HUES64 (cell line): ENCODE measurements at regions not wholly inside any gene's neighbourhood (a gene's known extent, or its start where the extent isn't known, plus 50 kb on each side); places are given as distances from the start of the nearest gene placed in this dataset.

Experiments used
- H3K27ac ChIP-seq: 2 replicates; pipeline ENCODE4 v1.7.0; 2013; ENCODE audit warnings: low read depth, low read length, inconsistent platforms
- H3K27me3 ChIP-seq: 2 replicates; pipeline ENCODE4 v1.6.1; 2013; ENCODE audit warnings: mild to moderate bottlenecking, low read length; ENCODE audit not compliant: insufficient read depth
- H3K36me3 ChIP-seq: 2 replicates; pipeline ENCODE4 v1.6.1; 2013; ENCODE audit warnings: mild to moderate bottlenecking, low read length; ENCODE audit not compliant: insufficient read depth
- H3K4me1 ChIP-seq: 2 replicates; pipeline ENCODE4 v1.6.1; 2013; ENCODE audit warnings: mild to moderate bottlenecking, low read length, moderate library complexity; ENCODE audit not compliant: insufficient read depth
- H3K4me3 ChIP-seq: 2 replicates; pipeline ENCODE4 v1.5.1; 2013; ENCODE audit warnings: mild to moderate bottlenecking, low read length, moderate library complexity
- H3K9ac ChIP-seq: 2 replicates; pipeline ENCODE4 v1.6.1; 2013; ENCODE audit warnings: mild to moderate bottlenecking, low read depth, low read length
- H3K9me3 ChIP-seq: 2 replicates; pipeline ENCODE4 v1.6.1; 2013; ENCODE audit warnings: low read depth, low read length; ENCODE audit not compliant: insufficient read depth
- WGBS: fragments of 150-250, 120-280 bp; methylation state at CpG from one replicate; pipeline ENCODE4 v1.1.7; 2013; ENCODE audit warnings: missing lambda C conversion rate; 5-methylcytosine and 5-hydroxymethylcytosine counted together

DNA sequence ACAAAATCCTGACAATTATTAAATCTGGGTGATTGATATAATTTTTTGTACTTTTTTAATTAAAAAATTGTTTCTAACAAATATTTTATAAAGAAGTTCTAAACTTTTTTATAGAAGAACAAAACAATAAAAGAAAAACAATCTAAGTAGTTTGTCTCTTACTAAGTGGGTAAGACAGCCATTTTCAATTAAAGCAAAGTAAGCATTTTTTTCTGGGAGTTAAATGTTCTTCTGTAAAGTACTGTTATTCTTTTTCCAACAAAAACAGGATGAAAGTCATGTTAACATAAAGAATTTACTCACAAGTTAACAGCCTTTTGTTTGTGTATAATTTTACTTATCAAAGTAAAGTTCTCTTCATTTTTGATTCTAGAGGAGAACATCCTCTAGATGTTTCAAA is 1029.9 kb downstream of the JRKL start:
- H3K36me3 ChIP-seq = no peaks in the 10 kb centered on the region
- no peaks in the 10 kb centered on the region for H3K4me1 ChIP-seq
- no peak overlapping the region for H3K4me3 ChIP-seq
- no peaks in the 10 kb centered on the region for H3K27me3 ChIP-seq
- H3K27ac ChIP-seq = no peak overlapping the region
- H3K9ac ChIP-seq = no peak overlapping the region
- no peaks in the 10 kb centered on the region for H3K9me3 ChIP-seq

- Histone ChIP-seq H3K4me3 (no peak overlapping the region), H3K9ac (no peak overlapping the region), H3K36me3 (no peaks in the 10 kb centered on the region), H3K9me3 (no peaks in the 10 kb centered on the region), H3K27ac (no peak overlapping the region), H3K4me1 (no peaks in the 10 kb centered on the region), H3K27me3 (no peaks in the 10 kb centered on the region)
- 91% methylated on average over 2 of the region's 2 CpGs for WGBS
Measured at GRCh38 chr11:97428247-97428790, 1038.5 kb downstream of the JRKL start.

GRCh38 chr11:97430877-97431276 is 1041.1 kb downstream of the JRKL start:
- no peaks in the 10 kb centered on the region for H3K36me3 ChIP-seq
- H3K9ac ChIP-seq = no peak overlapping the region
- 88% methylated on average over 3 of the region's 3 CpGs for WGBS
- no peak overlapping the region for H3K4me3 ChIP-seq
- no peaks in the 10 kb centered on the region for H3K9me3 ChIP-seq
- H3K4me1 ChIP-seq = no peaks in the 10 kb centered on the region
- H3K27me3 ChIP-seq = no peaks in the 10 kb centered on the region
- H3K27ac ChIP-seq = no peak overlapping the region

DNA sequence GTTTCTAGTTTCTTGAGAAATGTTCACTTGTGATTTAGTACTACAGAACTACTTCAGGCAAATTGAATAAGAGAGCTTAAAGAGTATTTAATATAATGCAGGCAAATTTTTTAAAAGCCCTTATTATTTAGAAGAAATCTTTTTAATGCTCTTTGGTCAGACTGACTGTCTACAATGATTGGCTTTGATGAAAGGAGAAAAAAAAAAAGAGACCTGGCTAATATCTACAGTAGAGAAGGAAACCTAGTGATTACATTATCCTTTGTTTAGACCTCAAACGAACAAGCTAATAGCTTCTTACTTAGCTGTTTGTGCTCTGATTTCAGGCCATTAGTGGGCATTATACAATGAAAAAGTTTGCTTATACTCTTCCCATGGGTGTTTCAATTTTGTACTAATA is 1043.1 kb downstream of the JRKL start:
- Histone ChIP-seq H3K36me3 (no peaks in the 10 kb centered on the region), H3K9ac (no peak overlapping the region), H3K27me3 (no peaks in the 10 kb centered on the region), H3K9me3 (no peaks in the 10 kb centered on the region), H3K4me3 (no peak overlapping the region), H3K27ac (no peak overlapping the region), H3K4me1 (no peaks in the 10 kb centered on the region)
- 86% methylated on average over 1 of the region's 1 CpG for WGBS

GRCh38 chr11:97445561-97445960 is 1055.7 kb downstream of the JRKL start:
- no peaks in the 10 kb centered on the region for H3K27me3 ChIP-seq
- WGBS = 51% methylated on average over 2 of the region's 2 CpGs
- H3K9me3 ChIP-seq = no peaks in the 10 kb centered on the region
- H3K4me3 ChIP-seq = no peak overlapping the region
- H3K36me3 ChIP-seq = no peaks in the 10 kb centered on the region
- H3K4me1 ChIP-seq = no peaks in the 10 kb centered on the region
- H3K9ac ChIP-seq = no peak overlapping the region
- no peak overlapping the region for H3K27ac ChIP-seq

DNA sequence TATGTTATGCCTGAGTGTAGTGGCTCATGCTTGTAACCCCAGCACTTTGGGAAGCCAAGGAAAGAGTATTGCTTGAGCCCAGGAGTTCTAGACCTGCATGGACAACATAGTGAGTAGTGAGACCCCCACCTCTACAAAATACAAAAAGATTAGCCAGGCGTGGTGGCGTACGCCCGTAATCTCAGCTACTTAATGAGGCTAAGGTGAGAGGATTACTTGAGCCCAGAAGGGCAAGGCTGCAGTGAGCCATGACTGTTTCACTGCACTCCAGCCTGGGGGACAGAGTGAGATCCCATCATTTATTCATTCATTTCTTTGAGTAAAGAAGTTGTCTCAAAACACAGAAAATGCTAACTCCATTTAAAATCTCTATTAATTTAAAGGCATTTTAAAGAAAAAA is 1061.6 kb downstream of the JRKL start:
- no peak overlapping the region for H3K4me3 ChIP-seq
- H3K9me3 ChIP-seq = no peaks in the 10 kb centered on the region
- no peaks in the 10 kb centered on the region for H3K4me1 ChIP-seq
- no peaks in the 10 kb centered on the region for H3K36me3 ChIP-seq
- 92% methylated on average over 4 of the region's 4 CpGs for WGBS
- no peak overlapping the region for H3K27ac ChIP-seq
- H3K9ac ChIP-seq = no peak overlapping the region
- H3K27me3 ChIP-seq = no peaks in the 10 kb centered on the region

- Histone ChIP-seq H3K36me3 (no peaks in the 10 kb centered on the region), H3K4me1 (no peaks in the 10 kb centered on the region), H3K4me3 (no peak overlapping the region), H3K27me3 (no peaks in the 10 kb centered on the region), H3K9ac (no peak overlapping the region), H3K27ac (no peak overlapping the region), H3K9me3 (no peaks in the 10 kb centered on the region)
- 77% methylated on average over 1 of the region's 1 CpG for WGBS
Measured at GRCh38 chr11:97454988-97455387, 1065.2 kb downstream of the JRKL start.

DNA sequence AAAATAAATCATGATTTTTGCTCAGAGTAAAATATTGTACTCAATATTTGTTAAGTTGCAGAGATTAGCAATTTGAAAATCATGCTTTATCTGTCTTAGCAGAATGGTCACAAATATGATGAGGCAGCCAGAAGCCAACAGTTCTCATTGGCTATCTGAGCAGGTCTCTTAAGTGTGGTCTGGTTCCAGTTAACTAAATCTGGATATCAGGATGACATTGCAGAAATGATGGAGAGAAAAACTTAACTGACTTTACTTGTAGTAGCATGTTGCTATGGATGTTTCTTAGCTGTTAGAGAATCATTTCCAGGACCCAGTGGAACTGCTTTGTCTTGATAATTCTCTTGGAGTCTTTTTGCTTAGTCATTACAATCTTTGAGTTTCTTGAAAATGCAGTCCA is 1070.3 kb downstream of the JRKL start:
- Histone ChIP-seq H3K4me3 (no peak overlapping the region), H3K27ac (no peak overlapping the region), H3K4me1 (no peaks in the 10 kb centered on the region), H3K9ac (no peak overlapping the region), H3K36me3 (no peaks in the 10 kb centered on the region), H3K9me3 (peaks cover 21% of the 10 kb centered on the region), H3K27me3 (no peaks in the 10 kb centered on the region)

- Histone ChIP-seq H3K36me3 (no peaks in the 10 kb centered on the region), H3K27ac (no peak overlapping the region), H3K9ac (no peak overlapping the region), H3K4me3 (no peak overlapping the region), H3K27me3 (no peaks in the 10 kb centered on the region), H3K4me1 (no peaks in the 10 kb centered on the region), H3K9me3 (peaks cover 28% of the 10 kb centered on the region)
- 98% methylated on average over 21 of the region's 21 CpGs for WGBS
Measured at GRCh38 chr11:97461044-97461880, 1071.4 kb downstream of the JRKL start.

DNA sequence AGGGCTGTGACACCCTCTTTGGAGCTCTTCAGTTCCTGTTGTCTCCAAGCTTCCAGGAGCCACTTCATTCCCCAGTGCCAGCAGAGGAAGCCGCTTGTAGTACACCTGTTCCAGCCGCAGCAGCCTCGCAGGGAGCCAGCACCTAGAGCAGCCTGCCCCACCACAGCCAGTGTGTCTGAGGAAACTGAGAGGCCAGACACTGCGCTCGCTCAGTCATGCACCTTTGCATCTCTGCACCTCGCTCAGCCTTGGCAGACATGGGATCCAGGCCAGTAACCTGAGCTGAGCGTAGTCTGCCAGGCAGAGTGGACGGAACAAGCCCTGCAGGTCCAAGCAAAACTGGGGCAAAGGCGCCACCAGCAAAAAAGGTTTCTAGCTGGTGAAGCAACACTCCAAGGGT is 1072.1 kb downstream of the JRKL start:
- H3K9ac ChIP-seq = no peak overlapping the region
- H3K4me1 ChIP-seq = no peaks in the 10 kb centered on the region
- peaks cover 28% of the 10 kb centered on the region for H3K9me3 ChIP-seq
- H3K36me3 ChIP-seq = no peaks in the 10 kb centered on the region
- H3K27ac ChIP-seq = no peak overlapping the region
- no peak overlapping the region for H3K4me3 ChIP-seq
- no peaks in the 10 kb centered on the region for H3K27me3 ChIP-seq
- WGBS = 97% methylated on average over 9 of the region's 9 CpGs

DNA sequence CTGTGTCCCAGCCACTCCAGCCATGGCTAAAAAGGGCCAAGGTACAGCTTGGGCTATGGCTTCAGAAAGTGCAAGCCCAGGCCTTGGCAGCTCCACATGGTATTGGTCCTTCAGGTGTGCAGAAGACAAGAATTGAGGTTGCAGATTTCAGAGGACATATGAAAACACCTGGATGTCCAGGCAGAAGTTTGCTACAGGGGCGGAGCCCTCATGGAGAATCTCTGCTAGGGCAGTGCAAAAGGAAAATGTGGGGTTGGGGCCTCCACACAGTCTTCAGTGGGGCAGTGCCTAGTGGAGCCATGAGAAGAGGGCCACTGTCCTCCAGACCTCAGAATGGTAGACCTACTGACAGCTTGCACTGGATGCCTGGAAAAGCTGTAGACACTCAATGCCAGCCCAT is 1074.1 kb downstream of the JRKL start:
- Histone ChIP-seq H3K9me3 (peaks cover 28% of the 10 kb centered on the region), H3K27ac (no peak overlapping the region)

DNA sequence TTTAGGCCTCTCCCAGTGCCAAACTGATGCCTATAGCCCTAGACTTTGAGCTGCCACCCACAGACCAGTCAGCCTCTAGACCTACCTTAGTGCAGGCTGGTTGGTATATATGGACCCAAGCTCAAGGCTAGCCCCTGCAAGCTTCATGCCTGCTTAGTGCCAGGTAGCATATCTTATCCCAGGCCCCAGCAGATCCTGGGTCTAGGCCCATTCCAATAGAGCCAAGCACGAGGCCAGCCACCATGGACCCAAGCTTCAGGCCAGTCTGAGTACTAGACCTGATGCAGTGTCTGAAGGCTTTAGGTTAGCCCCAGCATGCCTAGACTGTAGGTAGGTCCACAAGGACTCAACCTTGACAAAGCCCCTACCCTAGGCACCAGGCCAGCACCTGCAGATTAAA is 1081.7 kb downstream of the JRKL start:
- H3K4me1 ChIP-seq = no peaks in the 10 kb centered on the region
- no peaks in the 10 kb centered on the region for H3K36me3 ChIP-seq
- peaks cover 16% of the 10 kb centered on the region for H3K9me3 ChIP-seq
- WGBS = 93% methylated on average over 1 of the region's 1 CpG
- H3K9ac ChIP-seq = no peak overlapping the region
- no peak overlapping the region for H3K27ac ChIP-seq
- no peaks in the 10 kb centered on the region for H3K27me3 ChIP-seq
- no peak overlapping the region for H3K4me3 ChIP-seq

More for the DNA sequence above, 1074.1 kb downstream of the JRKL start:
- WGBS = 44% methylated on average over 1 of the region's 1 CpG
- H3K27me3 ChIP-seq = no peaks in the 10 kb centered on the region
- no peaks in the 10 kb centered on the region for H3K36me3 ChIP-seq
- H3K4me1 ChIP-seq = no peaks in the 10 kb centered on the region
- H3K9ac ChIP-seq = no peak overlapping the region
- no peak overlapping the region for H3K4me3 ChIP-seq
